Stimulated activated CD8-positive, alpha-beta memory T cell treated with anti-CD3 and anti-CD28 coated beads, Interleukin-2, amount 100 ng/mL, for 48 hours (primary cell): ENCODE measurements at regions not wholly inside any gene's neighbourhood (a gene's known extent, or its start where the extent isn't known, plus 50 kb on each side); places are given as distances from the start of the nearest gene placed in this dataset.
"Not testable (repeated sequence)": the region's sequence is repeated elsewhere in the genome, so short reads cannot be mapped to it uniquely, and the experiment has no call there.

ENCODE experiments used
- DNase-seq, 2 donors: peaks; one replicate each; pipeline ENCODE4 v3.0.0-alpha.2; 2020; ENCODE audit warnings: low read depth in 2 of 2

DNA sequence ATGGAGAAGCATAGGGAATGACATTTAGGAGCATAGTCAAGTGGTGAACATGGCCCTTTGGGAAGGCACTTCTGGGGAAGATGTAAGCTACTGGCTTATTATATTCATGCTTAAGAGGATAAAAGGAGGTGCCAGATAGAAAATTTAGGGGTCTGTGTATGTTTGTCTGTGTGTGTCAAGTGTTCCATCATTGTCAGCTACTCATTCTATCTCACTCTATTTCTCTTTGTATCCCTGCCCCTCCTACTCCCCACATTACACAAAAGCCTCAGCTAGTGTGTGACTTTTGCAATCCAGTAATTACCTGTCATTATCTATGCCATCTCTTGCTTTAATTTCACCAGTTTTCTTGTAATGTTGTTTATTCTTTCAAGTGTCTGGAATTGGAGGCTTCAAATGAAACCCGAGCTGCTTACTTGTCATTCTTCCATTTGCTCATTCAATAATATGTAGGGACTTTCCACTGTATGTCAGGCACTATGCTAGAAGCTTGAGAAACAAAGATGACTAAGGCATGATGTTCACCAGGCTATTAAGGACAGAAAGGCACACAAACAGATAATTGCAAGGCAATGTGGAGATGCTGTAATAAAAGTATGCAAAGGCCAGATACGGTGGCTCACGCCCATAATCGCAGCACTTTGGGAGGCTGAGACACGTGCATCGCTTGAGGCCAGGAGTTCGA, 229.8 kb upstream of the TEX13C start:
- no peak for DNase-seq

DNA sequence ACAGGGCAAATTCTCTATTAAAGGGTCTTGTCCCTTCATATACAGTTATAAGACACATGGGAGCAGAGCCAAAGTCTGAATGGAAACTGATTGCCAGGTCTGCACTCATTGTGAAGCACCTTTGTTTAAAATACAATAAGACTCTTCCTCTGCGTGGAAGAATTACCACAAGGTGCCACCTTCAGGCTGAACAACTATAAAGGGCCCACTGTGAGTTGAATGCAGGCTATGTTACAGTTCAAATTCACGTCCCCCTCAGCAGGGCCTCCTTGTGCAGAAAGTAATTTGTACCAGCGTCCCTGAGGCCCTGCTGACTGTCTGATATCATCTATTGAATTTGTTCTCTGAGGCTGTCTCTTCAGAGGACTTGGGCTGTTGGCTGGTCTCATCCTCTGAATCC, 225.8 kb upstream of the TEX13C start:
- DNase-seq: no peak

- no peak for DNase-seq
Measured at GRCh38 chrX:125094901-125095300, 224.8 kb upstream of the TEX13C start.

GRCh38 chrX:125096469-125096868, 223.2 kb upstream of the TEX13C start:
- no peak for DNase-seq

DNA sequence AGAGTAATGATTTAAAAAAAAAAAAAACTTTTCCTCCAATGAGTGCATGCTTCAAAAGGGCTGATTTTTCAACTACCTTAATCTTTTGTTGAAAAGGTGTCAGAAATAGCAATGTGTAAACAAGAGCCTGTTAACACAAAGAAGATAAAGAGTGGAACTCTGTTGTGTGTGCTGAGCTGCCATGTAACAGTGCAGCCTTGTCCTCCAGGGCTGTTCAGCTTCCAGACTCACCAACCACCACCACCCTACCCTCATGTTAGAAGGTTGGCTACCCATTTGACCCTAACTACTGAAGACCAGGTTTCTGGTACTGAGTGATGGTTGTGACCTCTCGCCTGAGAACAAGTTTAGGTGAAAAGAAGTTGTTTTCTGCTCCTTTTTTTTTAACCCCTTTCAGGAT, 222.8 kb upstream of the TEX13C start:
- no peak for DNase-seq

DNA sequence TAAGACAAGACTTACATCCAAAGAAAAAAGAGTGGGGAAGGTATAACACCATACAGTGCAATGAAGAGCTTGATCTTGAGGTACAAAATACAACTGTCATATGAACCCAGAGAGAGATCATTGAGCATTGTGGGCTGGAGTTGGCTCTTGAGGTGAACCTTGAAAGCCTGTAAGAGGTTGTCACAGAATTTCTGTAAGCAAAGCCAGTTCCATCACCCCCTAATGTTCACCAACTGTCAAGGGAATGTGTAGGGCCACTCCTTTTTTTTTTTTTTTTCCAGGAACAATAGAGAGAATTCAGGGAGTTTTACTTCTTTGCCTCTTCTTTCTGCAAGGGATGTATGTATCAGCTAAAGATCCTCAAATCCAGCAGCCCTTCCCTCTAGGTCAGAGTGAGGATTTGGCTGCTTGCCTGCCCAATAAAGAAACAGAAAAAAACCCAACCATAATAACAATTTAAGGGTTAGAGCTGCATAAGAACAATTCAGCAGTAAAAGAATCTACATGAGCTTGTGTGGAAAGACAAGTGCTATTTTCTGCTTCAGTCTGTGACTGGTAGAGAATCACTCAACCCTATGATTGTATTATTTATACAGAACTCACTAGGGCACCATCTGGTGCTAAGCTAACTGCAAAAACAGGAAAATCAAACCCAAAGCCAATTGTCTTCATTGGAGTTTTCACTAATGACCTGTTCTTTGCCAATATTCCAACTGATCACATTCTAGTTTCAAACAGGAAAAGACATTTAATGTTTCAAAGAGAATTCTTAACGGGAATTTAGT, 217.5 kb upstream of the TEX13C start:
- no peak for DNase-seq

DNA sequence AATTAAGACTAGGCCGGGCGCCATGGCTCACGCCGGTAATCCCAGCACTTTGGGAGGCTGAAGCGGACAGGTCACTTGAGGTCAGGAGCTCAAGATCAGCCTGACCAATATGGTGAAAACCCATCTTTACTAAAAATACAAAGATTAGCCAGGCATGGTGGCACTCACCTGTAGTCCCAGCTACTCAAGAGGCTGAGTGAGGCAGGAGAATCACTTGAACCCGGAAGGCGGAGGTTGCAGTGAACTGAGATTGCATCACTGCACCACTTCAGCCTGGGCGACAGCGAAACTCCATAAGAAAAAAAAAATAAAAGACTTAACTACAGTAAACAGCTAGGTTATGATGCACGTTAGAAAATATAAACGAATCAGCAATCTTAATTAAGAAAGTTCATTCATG, 216.0 kb upstream of the TEX13C start:
- no peak for DNase-seq

GRCh38 chrX:125108921-125109320, 210.8 kb upstream of the TEX13C start:
- no peak for DNase-seq

DNA sequence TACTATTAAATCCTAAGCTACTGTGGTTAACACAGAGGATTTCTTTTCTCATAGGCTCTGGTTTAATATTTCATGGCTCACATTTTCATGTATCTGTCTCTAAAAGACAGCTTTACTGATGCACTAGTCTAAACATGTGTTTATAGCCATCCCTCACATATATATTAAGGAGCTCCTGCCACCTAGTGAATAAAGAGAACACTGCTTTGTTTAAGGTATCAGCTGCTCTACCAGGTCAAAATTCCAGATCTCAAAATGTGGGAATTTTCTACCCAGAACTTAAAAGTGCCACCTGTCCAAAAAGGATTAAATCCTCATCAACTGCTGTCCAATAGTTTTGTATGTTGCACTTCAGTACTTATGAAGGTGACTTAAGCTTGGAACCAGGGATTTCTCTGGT, 188.5 kb upstream of the TEX13C start:
- DNase-seq: no peak

- no peak for DNase-seq
Measured at GRCh38 chrX:125132274-125132673, 187.4 kb upstream of the TEX13C start.

DNA sequence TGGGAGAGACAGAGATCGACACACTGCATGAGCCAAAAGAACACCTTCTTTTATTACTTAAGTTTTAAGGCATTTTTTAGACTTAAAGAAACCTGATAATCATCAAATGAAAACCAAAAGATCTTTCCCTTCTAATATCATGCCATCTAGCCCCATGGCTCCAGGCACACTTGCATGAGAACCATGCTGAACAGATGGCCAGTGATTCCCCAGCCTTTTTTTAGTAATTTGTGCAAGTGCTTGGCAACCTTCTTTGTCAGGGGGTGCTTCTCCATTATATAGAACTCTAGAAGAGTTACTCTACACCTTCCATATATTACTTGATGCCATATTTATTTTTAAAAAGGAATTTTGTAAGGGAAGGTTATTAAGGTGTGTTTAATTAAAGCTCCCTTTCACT, 182.2 kb upstream of the TEX13C start:
- no peak for DNase-seq

DNA sequence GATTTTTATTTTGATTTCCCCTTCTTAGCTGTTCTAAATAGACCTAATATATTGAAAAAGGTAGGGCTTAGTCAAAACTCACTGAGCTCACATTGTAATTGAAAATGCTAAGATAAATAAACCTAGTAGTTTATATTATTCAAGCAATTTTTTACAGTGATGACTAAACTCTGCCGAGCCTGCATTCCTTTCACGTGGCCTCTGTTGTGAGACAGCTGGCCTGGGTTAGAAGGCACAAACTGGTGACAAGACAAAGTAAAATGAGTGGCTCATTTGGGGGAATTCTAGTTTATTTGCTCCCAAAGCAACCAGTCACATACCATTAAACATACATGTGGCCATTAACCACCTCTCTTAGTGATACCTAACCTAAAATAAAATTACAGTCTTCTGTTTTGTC, 169.4 kb upstream of the TEX13C start:
- no peak for DNase-seq

- no peak for DNase-seq
Measured at GRCh38 chrX:125151146-125151545, 168.5 kb upstream of the TEX13C start.

DNA sequence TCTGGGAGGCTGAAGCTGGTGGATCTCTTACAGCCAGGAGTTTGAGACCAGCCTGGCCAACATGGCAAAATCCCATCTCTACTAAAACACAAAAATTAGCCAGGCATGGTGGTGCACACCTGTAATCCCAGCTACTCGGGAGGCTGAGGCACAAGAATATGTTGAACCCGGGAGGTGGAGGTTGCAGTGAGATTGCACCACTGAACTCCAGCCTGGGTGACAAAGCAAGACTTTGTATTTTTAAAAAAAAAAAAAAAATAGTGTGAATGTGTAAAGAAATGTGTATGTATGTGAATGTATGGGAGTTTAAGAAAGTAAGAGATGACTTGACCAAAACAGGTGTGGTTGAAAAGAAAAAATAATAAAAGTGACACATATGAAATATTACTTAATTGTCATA, 167.7 kb upstream of the TEX13C start:
- DNase-seq: no peak

DNA sequence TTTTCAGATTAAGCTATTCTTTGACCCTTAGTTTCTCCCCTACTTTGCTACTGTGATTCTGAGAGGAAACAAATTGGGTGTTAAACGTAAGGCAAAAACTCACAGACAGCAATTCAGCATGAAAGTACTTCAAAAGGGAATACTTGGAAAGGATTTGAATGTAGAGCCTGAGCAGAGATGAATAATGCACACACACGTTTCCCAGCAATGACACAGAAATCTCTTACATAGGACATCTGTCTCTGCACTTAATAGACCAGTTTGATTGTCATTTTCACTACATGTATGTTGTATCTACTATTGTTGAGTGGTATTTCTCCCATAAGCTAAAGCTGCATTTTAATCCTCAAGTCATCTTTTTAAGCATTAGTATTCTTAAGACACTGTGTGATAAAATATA, 166.1 kb upstream of the TEX13C start:
- no peak for DNase-seq

DNA sequence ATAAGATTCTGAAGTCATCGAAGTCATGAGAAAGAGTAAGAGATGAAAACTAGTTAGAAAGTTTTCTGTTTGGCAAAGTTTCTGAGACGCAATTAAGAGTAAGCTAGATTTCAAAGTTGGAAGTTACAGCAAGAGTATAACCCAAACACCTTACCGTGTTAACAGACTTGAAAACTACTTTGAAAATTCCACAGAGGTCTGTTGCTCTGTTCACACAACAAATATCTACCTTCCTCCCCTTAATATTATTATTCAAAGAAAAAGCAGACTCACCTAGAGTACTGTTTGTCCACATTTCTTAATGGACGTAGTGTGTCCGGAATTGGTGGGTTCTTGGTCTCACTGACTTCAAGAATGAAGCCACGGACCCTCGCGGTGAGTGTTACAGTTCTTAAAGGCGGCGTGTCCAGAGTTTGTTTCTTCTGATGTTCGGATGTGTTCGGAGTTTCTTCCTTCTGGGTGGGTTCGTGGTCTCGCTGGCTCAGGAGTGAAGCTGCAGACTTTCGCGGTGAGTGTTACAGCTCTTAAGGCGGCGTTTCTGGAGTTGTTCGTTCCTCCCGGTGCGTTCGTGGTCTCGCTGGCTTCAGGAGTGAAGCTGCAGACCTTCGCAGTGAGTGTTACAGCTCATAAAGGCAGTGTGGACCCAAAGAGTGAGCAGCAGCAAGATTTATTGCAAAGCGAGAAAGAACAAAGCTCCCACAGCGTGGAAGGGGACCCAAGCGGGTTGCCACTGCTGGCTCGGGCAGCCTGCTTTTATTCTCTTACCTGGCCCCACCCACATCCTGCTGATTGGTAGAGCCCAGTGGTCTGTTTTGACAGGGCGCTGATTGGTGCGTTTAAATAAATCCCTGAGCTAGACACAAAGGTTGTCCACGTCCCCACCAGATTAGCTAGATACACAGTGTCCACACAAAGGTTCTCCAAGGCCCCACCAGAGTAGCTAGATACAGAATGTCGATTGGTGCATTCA, 165.1 kb upstream of the TEX13C start:
- DNase-seq: not testable (repeated sequence)

DNA sequence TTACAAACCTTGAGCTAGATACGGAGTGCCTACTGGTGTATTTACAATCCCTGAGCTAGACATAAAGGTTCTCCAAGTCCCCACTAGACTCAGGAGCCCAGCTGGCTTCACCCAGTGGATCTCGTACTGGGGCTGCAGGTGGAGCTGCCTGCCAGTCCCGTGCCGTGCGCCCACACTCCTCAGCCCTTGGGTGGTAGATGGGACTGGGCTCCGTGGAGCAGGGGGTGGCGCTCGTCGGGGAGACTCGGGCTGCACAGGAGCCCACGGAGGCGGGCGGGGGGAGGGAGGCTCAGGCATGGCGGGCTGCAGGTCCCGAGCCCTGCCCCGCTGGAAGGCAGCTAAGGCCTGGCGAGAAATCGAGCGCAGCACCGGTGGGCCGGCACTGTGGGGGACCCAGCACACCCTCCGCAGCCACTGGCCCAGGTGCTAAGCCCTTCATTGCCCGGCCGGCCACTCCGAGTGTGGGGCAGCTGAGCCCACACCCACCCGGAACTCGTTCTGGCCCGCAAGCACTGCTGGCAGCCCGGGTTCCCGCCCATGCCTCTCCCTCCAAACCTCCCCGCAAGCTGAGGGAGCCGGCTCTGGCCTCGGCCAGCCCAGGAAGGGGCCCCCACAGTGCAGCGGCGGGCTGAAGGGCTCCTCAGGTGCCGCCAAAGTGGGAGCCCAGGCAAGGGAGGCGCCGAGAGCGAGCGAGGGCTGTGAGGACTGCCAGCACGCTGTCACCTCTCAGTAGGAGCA, 164.2 kb upstream of the TEX13C start:
- DNase-seq: not testable (repeated sequence)

DNA sequence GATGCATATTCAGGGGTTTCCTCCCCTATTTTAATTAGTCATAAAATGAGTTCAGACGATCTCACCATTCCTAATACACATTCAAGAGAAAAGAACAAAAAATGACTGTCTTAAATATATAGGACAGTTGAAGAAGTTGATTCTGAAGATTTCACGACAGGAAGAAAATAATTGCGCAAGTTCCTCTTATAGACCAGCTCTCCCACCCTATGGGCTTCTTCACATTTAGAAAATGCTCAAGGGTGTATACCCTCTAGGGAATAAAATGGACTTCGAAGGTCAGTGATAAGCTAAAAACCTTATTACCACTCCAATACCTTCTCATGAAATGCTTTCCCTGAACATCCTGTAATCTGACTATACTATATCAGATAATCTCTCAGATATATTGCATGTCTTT, 149.2 kb upstream of the TEX13C start:
- DNase-seq: no peak

GRCh38 chrX:125172531-125172930, 147.1 kb upstream of the TEX13C start:
- DNase-seq: no peak

DNA sequence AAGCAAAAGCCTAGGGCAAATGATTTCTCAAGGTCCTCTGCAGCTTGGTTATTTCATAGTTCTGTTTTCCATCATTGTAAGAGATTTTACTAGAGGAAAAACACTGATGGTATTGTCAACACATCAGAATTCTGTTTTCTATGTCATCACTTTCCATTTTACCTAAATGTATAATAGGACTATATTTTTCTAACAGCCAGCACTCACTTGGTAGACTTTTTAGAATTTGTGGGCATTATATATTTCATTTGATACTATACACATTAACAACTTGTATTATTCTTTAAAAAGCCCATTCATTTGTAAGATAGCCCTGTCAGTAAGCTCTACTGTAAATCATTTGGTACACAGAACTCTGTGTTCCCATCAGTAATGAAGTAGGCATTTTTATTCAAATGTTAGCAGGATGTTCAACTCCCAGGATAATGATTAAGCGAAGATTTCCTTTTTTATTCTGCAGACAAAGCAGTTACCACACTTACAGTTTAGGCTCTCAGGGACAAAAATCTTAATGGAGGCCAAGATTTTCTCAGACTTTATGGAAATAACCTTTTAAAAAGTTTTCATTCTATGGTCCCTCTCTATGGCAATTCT, 143.6 kb upstream of the TEX13C start:
- DNase-seq: no peak

DNA sequence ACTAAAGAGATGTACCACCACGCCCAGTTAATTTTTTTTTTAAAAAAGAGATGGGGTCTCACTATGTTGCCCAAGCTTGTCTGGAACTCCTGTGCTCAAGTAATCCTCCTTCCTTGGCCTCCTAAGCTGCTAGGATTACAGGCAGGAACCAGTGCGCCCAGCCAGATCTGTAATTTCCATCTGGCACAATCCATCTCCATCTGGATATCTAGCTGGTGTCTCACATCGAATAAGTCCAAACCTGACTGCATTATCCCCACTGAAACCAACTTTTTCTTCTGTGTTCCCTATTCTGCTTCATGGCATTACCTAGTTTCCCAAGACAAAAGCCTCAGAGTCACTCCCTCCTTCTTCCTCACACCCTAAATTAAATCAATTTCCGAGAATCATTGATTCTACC, 125.8 kb upstream of the TEX13C start:
- no peak for DNase-seq
